WTC11 (cell line): ENCODE measurements at regions not wholly inside any gene's neighbourhood (a gene's known extent, or its start where the extent isn't known, plus 50 kb on each side); places are given as distances from the start of the nearest gene placed in this dataset.

ENCODE experiments used
- ATAC-seq: fragments of 200-7000 bp; cut with Tn5 transposase; 2 replicates; pipeline ENCODE4 v1.10.0; 2021; ENCODE audit warnings: mild to moderate bottlenecking, moderate library complexity
- CTCF ChIA-PET: fragments of 300-600 bp; sonication (Branson Sonifier 250); formaldehyde crosslinking; loops from one replicate; lab custom pipeline; 2021; ENCODE audit warnings: antibody characterized with exemption; lab: Charles Lee
- POLR2A ChIA-PET: fragments of 350-600 bp; sonication (Branson Sonifier 250); formaldehyde crosslinking; loops from one replicate; lab custom pipeline; 2021; ENCODE audit warnings: antibody characterized with exemption; lab: Charles Lee
- DNase-seq: peaks from one replicate; pipeline ENCODE4 v3.0.0; 2021; ENCODE audit warnings: low spot score
- H3K27ac Mint-ChIP-seq: 2 replicates; pipeline ENCODE4 v1.8.0; 2021; ENCODE audit warnings: mixed read lengths
- H3K27me3 Mint-ChIP-seq: 2 replicates; pipeline ENCODE4 v1.8.0; 2021; ENCODE audit warnings: low read depth, mild to moderate bottlenecking, moderate library complexity, mixed read lengths
- H3K36me3 Mint-ChIP-seq: 2 replicates; pipeline ENCODE4 v1.8.0; 2021; ENCODE audit warnings: mixed read lengths
- H3K4me1 Mint-ChIP-seq: 2 replicates; pipeline ENCODE4 v1.8.0; 2022; ENCODE audit warnings: mixed read lengths
- H3K4me3 Mint-ChIP-seq: 2 replicates; pipeline ENCODE4 v1.8.0; 2021; ENCODE audit warnings: mild to moderate bottlenecking, moderate library complexity, mixed read lengths
- H3K9me3 Mint-ChIP-seq: 2 replicates; pipeline ENCODE4 v1.8.0; 2021; ENCODE audit warnings: mixed read lengths
- CREB1 ChIP-seq: sonication (generic); formaldehyde crosslinking; IDR thresholded peaks from 2 replicates; pipeline ENCODE4 v1.8.0; 2023; ENCODE audit warnings: mild to moderate bottlenecking, missing genetic modification reagents
- EMX1 ChIP-seq: fragments of 250-450 bp; sonication (Bioruptor Pico); IDR thresholded peaks from 2 replicates; pipeline ENCODE4 v1.8.0; 2021; ENCODE audit warnings: mild to moderate bottlenecking
- ERG ChIP-seq: fragments of 250-450 bp; sonication (Bioruptor Pico); IDR thresholded peaks from 2 replicates; pipeline ENCODE4 v1.8.0; 2021; ENCODE audit warnings: mild to moderate bottlenecking
- FOXP1 ChIP-seq: sonication (generic); formaldehyde crosslinking; IDR thresholded peaks from 2 replicates; pipeline ENCODE4 v1.8.0; 2022; ENCODE audit warnings: missing genetic modification reagents, mild to moderate bottlenecking, moderate library complexity, borderline replicate concordance
- GRHL2 ChIP-seq: fragments of 250-450 bp; sonication (Bioruptor Pico); IDR thresholded peaks from 2 replicates; pipeline ENCODE4 v1.8.0; 2022; ENCODE audit warnings: mild to moderate bottlenecking, moderate library complexity; ENCODE audit not compliant: insufficient replicate concordance, severe bottlenecking
- IRF1 ChIP-seq: sonication (generic); formaldehyde crosslinking; IDR thresholded peaks from 2 replicates; pipeline ENCODE4 v1.8.0; 2023; ENCODE audit warnings: missing genetic modification reagents
- MXD4 ChIP-seq: fragments of 250-450 bp; sonication (Bioruptor Pico); IDR thresholded peaks from 2 replicates; pipeline ENCODE4 v1.8.0; 2021; ENCODE audit warnings: mild to moderate bottlenecking, moderate library complexity, borderline replicate concordance
- RORB ChIP-seq: fragments of 250-450 bp; sonication (Bioruptor Pico); IDR thresholded peaks from 2 replicates; pipeline ENCODE4 v1.9.0; 2021; ENCODE audit warnings: mild to moderate bottlenecking
- USF1 ChIP-seq: sonication (generic); formaldehyde crosslinking; IDR thresholded peaks from 2 replicates; pipeline ENCODE4 v1.8.0; 2022; ENCODE audit warnings: mild to moderate bottlenecking, missing genetic modification reagents
- ZBTB21 ChIP-seq: sonication (generic); formaldehyde crosslinking; IDR thresholded peaks from 2 replicates; pipeline ENCODE4 v1.8.1; 2023; ENCODE audit warnings: mild to moderate bottlenecking, missing genetic modification reagents, borderline replicate concordance
- ZNF281 ChIP-seq: sonication (generic); formaldehyde crosslinking; IDR thresholded peaks from 2 replicates; pipeline ENCODE4 v1.8.0; 2023; ENCODE audit warnings: mild to moderate bottlenecking, missing genetic modification reagents
- ZNF396 ChIP-seq: fragments of 250-450 bp; sonication (Bioruptor Pico); IDR thresholded peaks from 2 replicates; pipeline ENCODE4 v1.8.0; 2021; ENCODE audit warnings: mild to moderate bottlenecking, moderate library complexity, borderline replicate concordance
- ZNF512 ChIP-seq: sonication (generic); formaldehyde crosslinking; IDR thresholded peaks from 2 replicates; pipeline ENCODE4 v1.8.1; 2022; ENCODE audit warnings: missing genetic modification reagents, borderline replicate concordance
- ZSCAN18 ChIP-seq: fragments of 250-450 bp; sonication (Bioruptor Pico); IDR thresholded peaks from 2 replicates; pipeline ENCODE4 v2.1.2; 2022; ENCODE audit warnings: mild to moderate bottlenecking, moderate library complexity

GRCh38 chr7:32279500-32279899 lies 209.3 kb upstream of the PDE1C start:
- ATAC-seq: no peak

GRCh38 chr7:32275216-32276009 lies 205.2 kb upstream of the PDE1C start:
- ChIA-PET CTCF (interaction anchor here (0.8 to 1.6 kb wide), 3 partner anchors 23 to 204 kb away, joined by 3 to 4 read pairs (median 3); no protein-coding TSS in a partner anchor), POLR2A (interaction anchor here (0.7 kb wide), 1 partner anchor 152 kb away, joined by 4 read pairs; no protein-coding TSS in a partner anchor)
- Mint-ChIP-seq H3K27me3 (no peaks in the 10 kb centered on the region; the same call in 1 of the 2 replicates), H3K4me1 (no peaks in the 10 kb centered on the region), H3K27ac (no peak overlapping the region), H3K4me3 (no peak overlapping the region), H3K9me3 (no peaks in the 10 kb centered on the region), H3K36me3 (no peaks in the 10 kb centered on the region)
- DNase-seq: no peak
- TF ChIP-seq CREB1 (no peak), EMX1 (CRISPR knock-in tag) (no peak), ZSCAN18 (no peak), RORB (CRISPR knock-in tag) (no peak), FOXP1 (CRISPR knock-in tag) (no peak), USF1 (no peak), ZNF281 (CRISPR knock-in tag) (no peak)
- no peak for ATAC-seq

More at GRCh38 chr7:32279500-32279899, 209.3 kb upstream of the PDE1C start:
- no peak for DNase-seq
- Mint-ChIP-seq H3K9me3 (peaks cover 4% of the 10 kb centered on the region; the same call in 1 of the 2 replicates), H3K4me3 (no peak overlapping the region), H3K27me3 (peaks cover 3% of the 10 kb centered on the region), H3K27ac (no peak overlapping the region), H3K36me3 (no peaks in the 10 kb centered on the region), H3K4me1 (no peaks in the 10 kb centered on the region)
- ChIA-PET POLR2A (no interaction called here), CTCF (no interaction called here)
- TF ChIP-seq MXD4 (no peak), ZBTB21 (no peak), ERG (CRISPR knock-in tag) (no peak), ZNF512 (no peak), ZSCAN18 (no peak)

- Mint-ChIP-seq H3K27ac (no peak overlapping the region), H3K27me3 (no peaks in the 10 kb centered on the region; the same call in 1 of the 2 replicates), H3K9me3 (no peaks in the 10 kb centered on the region), H3K4me3 (no peak overlapping the region), H3K36me3 (no peaks in the 10 kb centered on the region), H3K4me1 (peaks cover 5% of the 10 kb centered on the region)
- DNase-seq (no peak), ATAC-seq (no peak)
- ChIA-PET CTCF (interaction anchor here (1.2 kb wide), 1 partner anchor 63 kb away, joined by 4 read pairs; no protein-coding TSS in a partner anchor), POLR2A (no interaction called here)
- TF ChIP-seq ZNF281 (CRISPR knock-in tag) (no peak), ZNF512 (no peak), IRF1 (no peak), GRHL2 (CRISPR knock-in tag) (no peak), ZNF396 (CRISPR knock-in tag) (no peak), EMX1 (CRISPR knock-in tag) (no peak)
These were observed 203.1 kb upstream of the PDE1C start for GRCh38 chr7:32273297-32273696.
